Fibroblast of lung (primary cell): ENCODE measurements at regions not wholly inside any gene's neighbourhood (a gene's known extent, or its start where the extent isn't known, plus 50 kb on each side); places are given as distances from the start of the nearest gene placed in this dataset.

Experiments used
- DNase-seq, 2 donors: peaks; one replicate each; pipeline versions ENCODE4 v3.0.0 to v3.0.0-alpha.2; 2010; ENCODE audit warnings: low read depth in 2 of 2
- H2AFZ ChIP-seq: 2 replicates; pipeline ENCODE4 v1.5.1; 2012; ENCODE audit warnings: low read length, control low read depth, inconsistent platforms
- H3K27ac ChIP-seq: 2 replicates; pipeline ENCODE4 v1.5.1; 2011; ENCODE audit warnings: low read length, control low read depth; ENCODE audit not compliant: insufficient read depth
- H3K27me3 ChIP-seq: 2 replicates; pipeline ENCODE4 v1.5.1; 2011; ENCODE audit warnings: mild to moderate bottlenecking, low read length; ENCODE audit not compliant: control insufficient read depth, insufficient read depth
- H3K36me3 ChIP-seq: 2 replicates; pipeline ENCODE4 v1.5.1; 2011; ENCODE audit warnings: low read length; ENCODE audit not compliant: control insufficient read depth, insufficient read depth
- H3K4me1 ChIP-seq: 2 replicates; pipeline ENCODE4 v1.5.1; 2011; ENCODE audit warnings: low read length; ENCODE audit not compliant: control insufficient read depth, insufficient read depth; ENCODE audit errors: extremely low read depth
- H3K4me2 ChIP-seq: 2 replicates; pipeline ENCODE4 v1.5.1; 2011; ENCODE audit warnings: low read length, control low read depth; ENCODE audit not compliant: insufficient read depth; ENCODE audit errors: extremely low read depth
- H3K4me3 ChIP-seq, 4 experiments: fragments of 200-600 bp in 1 of 4; sonication (generic) in 1 of 4; replicated peaks in 1 of 4; 2 replicates each; pipeline ENCODE4 v1.5.1; 2011 to 2016; ENCODE audit warnings: low read length in 4 of 4, low read depth in 3 of 4, mild to moderate bottlenecking in 3 of 4, control low read depth in 2 of 4, inconsistent platforms in 1 of 4, mixed read lengths in 1 of 4; ENCODE audit not compliant: insufficient read depth in 1 of 4; ENCODE audit errors: control extremely low read depth in 1 of 4
- H3K79me2 ChIP-seq: 2 replicates; pipeline ENCODE4 v1.5.1; 2012; ENCODE audit warnings: mild to moderate bottlenecking, low read length, inconsistent platforms; ENCODE audit not compliant: control insufficient read depth, insufficient read depth
- H3K9ac ChIP-seq: 2 replicates; pipeline ENCODE4 v1.5.1; 2011; ENCODE audit warnings: mild to moderate bottlenecking, low read length, control low read depth; ENCODE audit not compliant: insufficient read depth
- H3K9me3 ChIP-seq: 2 replicates; pipeline ENCODE4 v1.5.1; 2012; ENCODE audit warnings: low read depth, low read length; ENCODE audit not compliant: control insufficient read depth, insufficient read depth
- H4K20me1 ChIP-seq: 2 replicates; pipeline ENCODE4 v1.5.1; 2011; ENCODE audit warnings: low read length; ENCODE audit not compliant: control insufficient read depth, insufficient read depth; ENCODE audit errors: extremely low read depth
- CTCF ChIP-seq, 2 donors: IDR thresholded peaks in 1 of 2; conservative IDR thresholded peaks in 1 of 2; 1 replicate in 1 of 2; 2 replicates in 1 of 2; pipeline ENCODE4 v1.5.1; 2011 to 2012; ENCODE audit warnings: low read length in 2 of 2, control low read depth in 1 of 2, inconsistent platforms in 1 of 2, low read depth in 1 of 2, mild to moderate bottlenecking in 1 of 2
- EZH2 ChIP-seq: IDR thresholded peaks from 2 replicates; pipeline ENCODE4 v1.5.1; 2012; ENCODE audit warnings: low read length, control low read depth, mild to moderate bottlenecking; ENCODE audit errors: missing control alignments

DNA sequence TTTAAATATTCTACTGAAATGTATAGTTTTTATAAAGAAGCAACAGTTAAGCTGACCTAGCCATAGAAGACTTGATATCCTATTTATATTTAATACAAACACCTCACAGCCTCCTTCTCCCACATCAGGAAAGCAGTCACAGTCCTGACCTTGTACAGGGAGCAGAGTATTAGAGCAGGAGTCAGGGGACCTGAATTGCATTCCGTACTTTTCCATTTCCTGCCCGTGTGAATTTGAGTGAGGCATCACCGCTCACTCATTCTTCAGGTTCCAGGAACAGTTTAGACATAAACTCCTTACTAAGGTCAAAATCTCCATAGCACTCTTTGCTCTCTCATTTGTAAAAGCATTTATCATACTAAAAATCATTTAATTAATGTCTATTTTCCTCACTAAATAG lies 482.5 kb upstream of the FAT3 start:
- H3K9ac ChIP-seq = no peak overlapping the region
- no peak overlapping the region for H3K4me3 ChIP-seq
- no peaks in the 10 kb centered on the region for H3K9me3 ChIP-seq
- H3K79me2 ChIP-seq = no peaks in the 10 kb centered on the region
- TF ChIP-seq CTCF (conservative IDR thresholded peaks at IDR 0.05 in 1 of 2, IDR thresholded peaks at IDR 0.05 in 1 of 2; ENCODE audit: low read depth in 1 of 2, low read length in 2 of 2) (no peak), EZH2 (no peak)
- no peak overlapping the region for H3K27ac ChIP-seq
- no peaks in the 10 kb centered on the region for H3K36me3 ChIP-seq
- no peaks in the 10 kb centered on the region for H3K4me1 ChIP-seq
- H4K20me1 ChIP-seq = no peaks in the 10 kb centered on the region
- no peaks in the 10 kb centered on the region for H3K27me3 ChIP-seq
- no peak overlapping the region for H2AFZ ChIP-seq
- H3K4me2 ChIP-seq = no peak overlapping the region
- DNase-seq = no peak

- no peak for DNase-seq
- Histone ChIP-seq H3K4me3 (no peak overlapping the region), H3K4me1 (no peaks in the 10 kb centered on the region), H3K9ac (no peak overlapping the region), H2AFZ (no peak overlapping the region), H3K36me3 (no peaks in the 10 kb centered on the region), H3K9me3 (no peaks in the 10 kb centered on the region), H3K4me2 (no peak overlapping the region), H3K27ac (no peak overlapping the region), H3K27me3 (no peaks in the 10 kb centered on the region), H3K79me2 (no peaks in the 10 kb centered on the region), H4K20me1 (no peaks in the 10 kb centered on the region)
- TF ChIP-seq EZH2 (no peak), CTCF (conservative IDR thresholded peaks at IDR 0.05 in 1 of 2, IDR thresholded peaks at IDR 0.05 in 1 of 2; ENCODE audit: low read depth in 1 of 2, low read length in 2 of 2) (no peak)
These were observed 493.6 kb upstream of the FAT3 start for GRCh38 chr11:91731051-91731450.

- no peak overlapping the region for H3K27ac ChIP-seq
- no peak overlapping the region for H3K4me3 ChIP-seq
- no peak overlapping the region for H2AFZ ChIP-seq
- no peaks in the 10 kb centered on the region for H3K79me2 ChIP-seq
- no peak overlapping the region for H3K4me2 ChIP-seq
- no peaks in the 10 kb centered on the region for H3K9me3 ChIP-seq
- no peak for DNase-seq
- no peak overlapping the region for H3K9ac ChIP-seq
- H3K36me3 ChIP-seq = no peaks in the 10 kb centered on the region
- no peaks in the 10 kb centered on the region for H3K27me3 ChIP-seq
- no peaks in the 10 kb centered on the region for H4K20me1 ChIP-seq
- H3K4me1 ChIP-seq = no peaks in the 10 kb centered on the region
- TF ChIP-seq EZH2 (no peak), CTCF (conservative IDR thresholded peaks at IDR 0.05 in 1 of 2, IDR thresholded peaks at IDR 0.05 in 1 of 2; ENCODE audit: low read depth in 1 of 2, low read length in 2 of 2) (no peak)
These were observed 494.0 kb upstream of the FAT3 start for GRCh38 chr11:91730620-91731019.
